Osteoblast (primary cell): ENCODE measurements at regions not wholly inside any gene's neighbourhood (a gene's known extent, or its start where the extent isn't known, plus 50 kb on each side); places are given as distances from the start of the nearest gene placed in this dataset.

ENCODE experiments used
- DNase-seq: peaks from one replicate; pipeline ENCODE4 v3.0.0; 2011; ENCODE audit warnings: low spot score, mixed read lengths; ENCODE audit not compliant: insufficient read length; ENCODE audit errors: missing footprints
- H2AFZ ChIP-seq: 2 replicates; pipeline ENCODE4 v1.6.0; 2011; ENCODE audit warnings: mild to moderate bottlenecking, low read length
- H3K27ac ChIP-seq: 2 replicates; pipeline ENCODE4 v1.5.1; 2011; ENCODE audit warnings: mild to moderate bottlenecking, low read depth, low read length, moderate library complexity
- H3K27me3 ChIP-seq: 2 replicates; pipeline ENCODE4 v1.6.0; 2012; ENCODE audit warnings: mild to moderate bottlenecking, control low read depth, inconsistent platforms, low read length, moderate library complexity; ENCODE audit not compliant: insufficient read depth
- H3K36me3 ChIP-seq: 2 replicates; pipeline ENCODE4 v1.5.1; 2011; ENCODE audit warnings: mild to moderate bottlenecking, low read length, control low read depth, moderate library complexity; ENCODE audit not compliant: insufficient read depth
- H3K4me1 ChIP-seq: 2 replicates; pipeline ENCODE4 v1.5.1; 2011; ENCODE audit warnings: mild to moderate bottlenecking, low read length, control low read depth, moderate library complexity; ENCODE audit not compliant: insufficient read depth
- H3K4me2 ChIP-seq: 2 replicates; pipeline ENCODE4 v1.6.0; 2011; ENCODE audit warnings: mild to moderate bottlenecking, low read length; ENCODE audit not compliant: insufficient read depth
- H3K4me3 ChIP-seq: fragments of 200-600 bp; sonication (generic); 3 replicates; pipeline ENCODE4 v1.5.1; 2012; ENCODE audit warnings: mild to moderate bottlenecking, low read length, inconsistent platforms; ENCODE audit not compliant: insufficient read depth
- H3K79me2 ChIP-seq: 2 replicates; pipeline ENCODE4 v1.6.0; 2012; ENCODE audit warnings: mild to moderate bottlenecking, low read length, control low read depth, inconsistent platforms; ENCODE audit not compliant: insufficient read depth
- H3K9me3 ChIP-seq: 2 replicates; pipeline ENCODE4 v1.5.1; 2011; ENCODE audit warnings: low read depth, low read length, control low read depth
- H4K20me1 ChIP-seq: 2 replicates; pipeline ENCODE4 v1.6.0; 2012; ENCODE audit warnings: mild to moderate bottlenecking, low read length, control low read depth; ENCODE audit not compliant: insufficient read depth
- CTCF ChIP-seq: IDR thresholded peaks from 2 replicates; pipeline ENCODE4 v1.5.1; 2011; ENCODE audit warnings: mild to moderate bottlenecking, low read depth, low read length, moderate library complexity; ENCODE audit errors: extremely low read depth

GRCh38 chr14:48127674-48128073 is 452.3 kb upstream of the MDGA2 start:
- H3K4me1 ChIP-seq: no peaks in the 10 kb centered on the region
- TF ChIP-seq CTCF: no peak
- no peak for DNase-seq
- no peak overlapping the region for H2AFZ ChIP-seq
- H3K4me2 ChIP-seq: no peak overlapping the region
- no peaks in the 10 kb centered on the region for H3K27me3 ChIP-seq
- H3K79me2 ChIP-seq: no peaks in the 10 kb centered on the region
- H3K36me3 ChIP-seq: no peaks in the 10 kb centered on the region
- no peak overlapping the region for H3K4me3 ChIP-seq
- no peak overlapping the region for H3K27ac ChIP-seq
- no peaks in the 10 kb centered on the region for H4K20me1 ChIP-seq
- no peaks in the 10 kb centered on the region for H3K9me3 ChIP-seq

GRCh38 chr14:48125654-48126053 is 450.2 kb upstream of the MDGA2 start:
- DNase-seq: no peak
- Histone ChIP-seq H3K27me3 (no peaks in the 10 kb centered on the region), H3K27ac (no peak overlapping the region), H3K4me3 (no peak overlapping the region), H2AFZ (no peak overlapping the region), H3K4me1 (no peaks in the 10 kb centered on the region), H3K4me2 (no peak overlapping the region), H3K79me2 (no peaks in the 10 kb centered on the region), H4K20me1 (no peaks in the 10 kb centered on the region), H3K36me3 (no peaks in the 10 kb centered on the region), H3K9me3 (no peaks in the 10 kb centered on the region)
- TF ChIP-seq CTCF: no peak

- H3K9me3 ChIP-seq: no peaks in the 10 kb centered on the region
- H2AFZ ChIP-seq: no peak overlapping the region
- H4K20me1 ChIP-seq: no peaks in the 10 kb centered on the region
- H3K36me3 ChIP-seq: no peaks in the 10 kb centered on the region
- no peak for TF ChIP-seq CTCF
- H3K27me3 ChIP-seq: no peaks in the 10 kb centered on the region
- H3K4me1 ChIP-seq: no peaks in the 10 kb centered on the region
- DNase-seq: no peak
- no peak overlapping the region for H3K4me2 ChIP-seq
- no peak overlapping the region for H3K27ac ChIP-seq
- no peak overlapping the region for H3K4me3 ChIP-seq
- H3K79me2 ChIP-seq: no peaks in the 10 kb centered on the region
These were observed 438.3 kb upstream of the MDGA2 start for GRCh38 chr14:48113713-48114112.

GRCh38 chr14:48111151-48111550 is 435.7 kb upstream of the MDGA2 start:
- Histone ChIP-seq H3K36me3 (no peaks in the 10 kb centered on the region), H3K27me3 (no peaks in the 10 kb centered on the region), H3K4me2 (no peak overlapping the region), H3K4me3 (no peak overlapping the region), H3K9me3 (no peaks in the 10 kb centered on the region), H4K20me1 (no peaks in the 10 kb centered on the region), H3K27ac (no peak overlapping the region), H3K4me1 (no peaks in the 10 kb centered on the region), H2AFZ (no peak overlapping the region), H3K79me2 (no peaks in the 10 kb centered on the region)
- DNase-seq: no peak
- no peak for TF ChIP-seq CTCF
